GM12891 (cell line): ENCODE measurements at regions not wholly inside any gene's neighbourhood (a gene's known extent, or its start where the extent isn't known, plus 50 kb on each side); places are given as distances from the start of the nearest gene placed in this dataset.

Experiments
- PAX5 ChIP-seq: IDR thresholded peaks from 2 replicates; pipeline ENCODE4 v1.6.1; 2011; ENCODE audit warnings: low read length, moderate library complexity, mild to moderate bottlenecking; ENCODE audit not compliant: insufficient read depth, severe bottlenecking
- POLR2A ChIP-seq: IDR thresholded peaks from 2 replicates; pipeline ENCODE4 v1.6.1; 2011; ENCODE audit warnings: low read depth, low read length, control low read depth
- POLR2AphosphoS5 ChIP-seq: IDR thresholded peaks from 2 replicates; pipeline ENCODE4 v1.6.1; 2011; ENCODE audit warnings: low read depth, low read length, control low read depth
- TAF1 ChIP-seq: IDR thresholded peaks from 2 replicates; pipeline ENCODE4 v1.6.1; 2011; ENCODE audit warnings: low read depth, low read length, control low read depth

- TF ChIP-seq POLR2A (no peak), PAX5 (no peak), TAF1 (no peak), POLR2AphosphoS5 (no peak)
Measured at GRCh38 chr3:6041894-6042293, 819.0 kb upstream of the GRM7 start.
